AG08396 (cell line): ENCODE measurements at regions not wholly inside any gene's neighbourhood (a gene's known extent, or its start where the extent isn't known, plus 50 kb on each side); places are given as distances from the start of the nearest gene placed in this dataset.
"Not testable (repeated sequence)": the region's sequence is repeated elsewhere in the genome, so short reads cannot be mapped to it uniquely, and the experiment has no call there.

Experiments used
- DNase-seq: peaks from one replicate; pipeline ENCODE4 v3.0.0; 2012; ENCODE audit warnings: low spot score, mixed read lengths

- DNase-seq = no peak
Measured at GRCh38 chr1:47522935-47523834, 85.3 kb downstream of the FOXD2 start.

- DNase-seq = no peak
Measured at GRCh38 chr1:47523835-47524215, 86.0 kb downstream of the FOXD2 start.

- DNase-seq = no peak
Measured at GRCh38 chr1:47524272-47524671, 86.4 kb downstream of the FOXD2 start.

GRCh38 chr1:47527653-47528272 is 89.9 kb downstream of the FOXD2 start:
- no peak for DNase-seq

GRCh38 chr1:47529520-47530098 is 91.8 kb downstream of the FOXD2 start:
- DNase-seq = no peak

GRCh38 chr1:47532921-47533792 is 95.3 kb downstream of the FOXD2 start:
- peak; percentile 62 for DNase-seq

GRCh38 chr1:47533793-47534328 is 96.0 kb downstream of the FOXD2 start:
- no peak for DNase-seq

GRCh38 chr1:47534436-47534835 is 96.6 kb downstream of the FOXD2 start:
- DNase-seq = peak; percentile 36

- no peak for DNase-seq
Measured at GRCh38 chr1:47536646-47537118, 98.8 kb downstream of the FOXD2 start.

- DNase-seq = no peak
Measured at GRCh38 chr1:47537268-47537667, 99.4 kb downstream of the FOXD2 start.

- no peak for DNase-seq
Measured at GRCh38 chr1:47537966-47538365, 100.1 kb downstream of the FOXD2 start.

GRCh38 chr1:47538530-47538929 is 100.7 kb downstream of the FOXD2 start:
- not testable (repeated sequence) for DNase-seq

GRCh38 chr1:47541705-47542104 is 103.9 kb downstream of the FOXD2 start:
- DNase-seq = not testable (repeated sequence)

GRCh38 chr1:47543089-47543488 is 105.2 kb downstream of the FOXD2 start:
- DNase-seq = not testable (repeated sequence)

- DNase-seq = no peak
Measured at GRCh38 chr1:47545912-47546483, 108.2 kb downstream of the FOXD2 start.

- no peak for DNase-seq
Measured at GRCh38 chr1:47547753-47548573, 110.1 kb downstream of the FOXD2 start.

GRCh38 chr1:47548637-47549036 is 110.8 kb downstream of the FOXD2 start:
- DNase-seq = no peak

GRCh38 chr1:47549532-47549931 is 111.7 kb downstream of the FOXD2 start:
- no peak for DNase-seq

GRCh38 chr1:47550929-47551328 is 113.1 kb downstream of the FOXD2 start:
- DNase-seq = no peak

GRCh38 chr1:47551971-47552528 is 114.2 kb downstream of the FOXD2 start:
- no peak for DNase-seq
